ENCODE measurements at regions not wholly inside any gene's neighbourhood (a gene's known extent, or its start where the extent isn't known, plus 50 kb on each side); places are given as distances from the start of the nearest gene placed in this dataset.

GRCh38 chr2:67645280-67646138 lies 248.4 kb downstream of the ETAA1 start:
- 63% methylated on average over 3 of the region's 3 CpGs for WGBS

GRCh38 chr2:67646714-67647333 lies 249.7 kb downstream of the ETAA1 start:
- 85% methylated on average over 6 of the region's 6 CpGs for WGBS
- H3K36me3 ChIP-seq (ENCODE audit: control insufficient read depth in 4 of 4, insufficient read depth in 3 of 4, low read depth in 1 of 4, low read length in 3 of 4), result no peaks in the 10 kb centered on the region
- H3K9ac ChIP-seq (ENCODE audit: low read depth in 1 of 2, low read length in 2 of 2), result no peak overlapping the region
- no peak for DNase-seq (ENCODE audit: low spot score)
- peaks cover 2 to 9% (median 5%) of the 10 kb centered on the region in 4 donors for H3K9me3 ChIP-seq (ENCODE audit: control insufficient read depth in 4 of 4, low read length in 3 of 4)
- H3K4me3 ChIP-seq (ENCODE audit: low read depth in 1 of 3, low read length in 3 of 3), result no peak overlapping the region
- H3K27ac ChIP-seq (ENCODE audit: low read depth in 1 of 2, low read length in 2 of 2), result no peak overlapping the region
- H3K27me3 ChIP-seq (ENCODE audit: control insufficient read depth in 4 of 4, insufficient read depth in 4 of 4, low read length in 3 of 4), result no peaks in the 10 kb centered on the region
- no peaks in the 10 kb centered on the region for H3K4me1 ChIP-seq (ENCODE audit: control insufficient read depth in 4 of 4, insufficient read depth in 4 of 4, low read length in 3 of 4)
- TF ChIP-seq RXRA (IDR thresholded peaks at IDR 0.05), result no peak
- TF ChIP-seq REST (IDR thresholded peaks at IDR 0.05), result no peak
- no peak for TF ChIP-seq HNF4A (conservative IDR thresholded peaks at IDR 0.05)
- TF ChIP-seq RAD21 (IDR thresholded peaks at IDR 0.05), result no peak
- no peak for TF ChIP-seq FOXA2 (IDR thresholded peaks at IDR 0.05)
- TF ChIP-seq CTCF (IDR thresholded peaks at IDR 0.05; ENCODE audit: low read depth, low read length, missing input control), result no peak
- no peak for TF ChIP-seq NR2F2 (IDR thresholded peaks at IDR 0.05)
- TF ChIP-seq FOXA1 (IDR thresholded peaks at IDR 0.05), result no peak
- no peak for TF ChIP-seq YY1 (IDR thresholded peaks at IDR 0.05)
- no peak for TF ChIP-seq JUND (IDR thresholded peaks at IDR 0.05)
- TF ChIP-seq HNF4G (IDR thresholded peaks at IDR 0.05), result no peak

More at GRCh38 chr2:67645280-67646138, 248.4 kb downstream of the ETAA1 start:
- Histone ChIP-seq H3K27me3 (ENCODE audit: control insufficient read depth in 4 of 4, insufficient read depth in 4 of 4, low read length in 3 of 4) (no peaks in the 10 kb centered on the region), H3K4me1 (ENCODE audit: control insufficient read depth in 4 of 4, insufficient read depth in 4 of 4, low read length in 3 of 4) (no peaks in the 10 kb centered on the region), H3K27ac (ENCODE audit: low read depth in 1 of 2, low read length in 2 of 2) (no peak overlapping the region), H3K9me3 (ENCODE audit: control insufficient read depth in 4 of 4, low read length in 3 of 4) (peaks cover 2 to 9% (median 5%) of the 10 kb centered on the region in 4 donors), H3K9ac (ENCODE audit: low read depth in 1 of 2, low read length in 2 of 2) (no peak overlapping the region), H3K4me3 (ENCODE audit: low read depth in 1 of 3, low read length in 3 of 3) (no peak overlapping the region), H3K36me3 (ENCODE audit: control insufficient read depth in 4 of 4, insufficient read depth in 3 of 4, low read depth in 1 of 4, low read length in 3 of 4) (no peaks in the 10 kb centered on the region)
- no peak for TF ChIP-seq SP1 (IDR thresholded peaks at IDR 0.05)
- no peak for TF ChIP-seq EGR1 (IDR thresholded peaks at IDR 0.05; ENCODE audit: low read depth in 2 of 2)
- TF ChIP-seq JUND (IDR thresholded peaks at IDR 0.05), result no peak
- TF ChIP-seq ATF3 (IDR thresholded peaks at IDR 0.05), result no peak
- no peak for TF ChIP-seq CTCF (IDR thresholded peaks at IDR 0.05; ENCODE audit: low read depth, low read length, missing input control)
- TF ChIP-seq FOXA1 (IDR thresholded peaks at IDR 0.05), result no peak
- TF ChIP-seq HNF4G (IDR thresholded peaks at IDR 0.05), result no peak
- no peak for TF ChIP-seq ZBTB33 (IDR thresholded peaks at IDR 0.05)
- DNase-seq (ENCODE audit: low spot score), result no peak
